K562 (cell line): ENCODE measurements at regions not wholly inside any gene's neighbourhood (a gene's known extent, or its start where the extent isn't known, plus 50 kb on each side); places are given as distances from the start of the nearest gene placed in this dataset.

ENCODE experiments used
- ATAC-seq: fragments of 200-7000 bp; cut with Tn5 transposase; 3 replicates; pipeline ENCODE4 v1.9.1; 2020; ENCODE audit warnings: moderate library complexity
- BruUV-seq: library from RNA; stranded (reverse); fragments of 400-500 nt; replicated peaks from 2 replicates; lab custom pipeline; 2021; lab: Mats Ljungman, UMichigan
- CTCF ChIA-PET: fragments of 300-600 bp; formaldehyde crosslinking; extraction: SDS; loops from one replicate; lab custom pipeline; 2021; ENCODE audit warnings: low intra/inter-chr PET ratio; lab: Yijun Ruan, JAX
- POLR2A ChIA-PET: fragments of 300-600, 350-650 bp; sonication (Branson Sonifier 250); formaldehyde crosslinking; extraction: SDS; loops from one replicate; lab custom pipeline; 2021; ENCODE audit warnings: antibody characterized with exemption, inconsistent platforms; lab: Yijun Ruan, JAX
- DNase-seq, 4 experiments: peaks; one replicate each; pipeline versions ENCODE4 v3.0.0 to v3.0.0-alpha.2; 2011 to 2018; ENCODE audit warnings: low spot score in 3 of 4, mixed read lengths in 3 of 4; ENCODE audit errors: extremely low read depth in 1 of 4
- FAIRE-seq: peaks from 2 replicates; lab custom pipeline; 2011; peaks lifted over from hg19 to GRCh38; lab: Jason Lieb, UNC
- H2AFZ ChIP-seq: 2 replicates; pipeline ENCODE4 v1.6.0; 2011; ENCODE audit warnings: low read depth, low read length, control low read depth, inconsistent platforms
- H3K27ac ChIP-seq: fragments of 200-600 bp; 3 replicates; pipeline ENCODE4 v1.8.0; 2011; ENCODE audit warnings: low read depth, mild to moderate bottlenecking, control low read depth, inconsistent platforms, low read length, moderate library complexity, mixed read lengths; ENCODE audit errors: extremely low read depth
- H3K27me3 ChIP-seq, 2 experiments: fragments of 300-600 bp in 1 of 2; 2 replicates in 1 of 2; 3 replicates in 1 of 2; pipeline versions ENCODE4 v1.6.0 to v1.8.0; 2011; ENCODE audit warnings: inconsistent platforms in 2 of 2, low read length in 2 of 2, mild to moderate bottlenecking in 1 of 2, mixed read lengths in 1 of 2, moderate library complexity in 1 of 2; ENCODE audit not compliant: control insufficient read depth in 2 of 2, insufficient read depth in 2 of 2
- H3K36me3 ChIP-seq: fragments of 300-600 bp; 3 replicates; pipeline ENCODE4 v1.8.0; 2011; ENCODE audit warnings: mild to moderate bottlenecking, low read length, inconsistent platforms; ENCODE audit not compliant: control insufficient read depth, insufficient read depth
- H3K4me1 ChIP-seq, 2 experiments: fragments of 200-600 bp in 1 of 2; replicated peaks in 1 of 2; 2 replicates in 1 of 2; 3 replicates in 1 of 2; pipeline versions ENCODE4 v1.5.1 to v1.8.0; 2011; ENCODE audit warnings: inconsistent platforms in 2 of 2, low read length in 2 of 2, mild to moderate bottlenecking in 1 of 2, mixed read lengths in 1 of 2, moderate library complexity in 1 of 2; ENCODE audit not compliant: control insufficient read depth in 2 of 2, insufficient read depth in 2 of 2
- H3K4me2 ChIP-seq: 2 replicates; pipeline ENCODE4 v1.6.1; 2011; ENCODE audit warnings: low read length, control low read depth, inconsistent platforms, mixed read lengths; ENCODE audit not compliant: insufficient read depth
- H3K4me3 ChIP-seq: fragments of 200-600 bp; sonication (generic), shearing (Covaris generic); 2 replicates; pipeline ENCODE4 v1.5.1; 2016; ENCODE audit warnings: control low read depth, inconsistent platforms
- H3K79me2 ChIP-seq: fragments of 200-600 bp; 3 replicates; pipeline ENCODE4 v1.8.0; 2011; ENCODE audit warnings: low read length, inconsistent platforms; ENCODE audit not compliant: control insufficient read depth, insufficient read depth
- H3K9ac ChIP-seq, 2 experiments: 2 replicates each; pipeline versions ENCODE4 v1.6.0 to v1.6.1; 2011; ENCODE audit warnings: low read depth in 2 of 2, low read length in 2 of 2, control low read depth in 1 of 2, inconsistent platforms in 1 of 2, mild to moderate bottlenecking in 1 of 2, mixed read lengths in 1 of 2; ENCODE audit not compliant: insufficient read depth in 1 of 2
- H3K9me1 ChIP-seq: one replicate; pipeline ENCODE4 v1.6.0; 2011; ENCODE audit warnings: inconsistent platforms, mild to moderate bottlenecking, low read length, moderate library complexity; ENCODE audit not compliant: control insufficient read depth, insufficient read depth
- H3K9me3 ChIP-seq: replicated peaks from 2 replicates; pipeline ENCODE4 v1.5.1; 2011; ENCODE audit warnings: low read depth, low read length, inconsistent platforms; ENCODE audit not compliant: control insufficient read depth, insufficient read depth
- H4K20me1 ChIP-seq: replicated peaks from 2 replicates; pipeline ENCODE4 v1.6.1; 2011; ENCODE audit warnings: low read length, inconsistent platforms, mixed read lengths; ENCODE audit not compliant: control insufficient read depth, insufficient read depth
- ATF4 ChIP-seq: fragments of 450-650 bp; formaldehyde crosslinking; IDR thresholded peaks from 2 replicates; pipeline ENCODE4 v1.4.0; 2022; ENCODE audit warnings: mild to moderate bottlenecking, moderate library complexity
- CEBPZ ChIP-seq: fragments of 150-350 bp; IDR thresholded peaks from 2 replicates; pipeline ENCODE4 v1.6.1; 2014; ENCODE audit warnings: low read depth, mild to moderate bottlenecking, low read length, borderline replicate concordance
- CLOCK ChIP-seq: fragments of 250-450 bp; sonication (Bioruptor Pico); IDR thresholded peaks from 2 replicates; pipeline ENCODE4 v1.4.0; 2020; ENCODE audit warnings: mild to moderate bottlenecking, moderate library complexity, borderline replicate concordance
- ETV5 ChIP-seq: sonication (generic); formaldehyde crosslinking; IDR thresholded peaks from 2 replicates; pipeline ENCODE4 v1.4.0; 2020; ENCODE audit warnings: low read depth, mild to moderate bottlenecking, missing genetic modification reagents
- FOXJ3 ChIP-seq: sonication (generic); formaldehyde crosslinking; IDR thresholded peaks from 2 replicates; pipeline ENCODE4 v1.4.0; 2020; ENCODE audit warnings: mild to moderate bottlenecking, missing genetic modification reagents
- HNRNPUL1 ChIP-seq: fragments of 200-400 bp; formaldehyde crosslinking; IDR thresholded peaks from 2 replicates; pipeline ENCODE4 v1.6.1; 2017; ENCODE audit warnings: low read length
- PHB ChIP-seq: fragments of 250-450 bp; sonication (Bioruptor Pico); IDR thresholded peaks from 2 replicates; pipeline ENCODE4 v1.5.0; 2021
- PHTF2 ChIP-seq: fragments of 250-450 bp; sonication (Bioruptor Pico); IDR thresholded peaks from 2 replicates; pipeline ENCODE4 v1.5.0; 2021; ENCODE audit warnings: mild to moderate bottlenecking
- PML ChIP-seq: IDR thresholded peaks from 2 replicates; pipeline ENCODE4 v1.6.1; 2012; ENCODE audit warnings: low read length, inconsistent platforms
- SAFB ChIP-seq: fragments of 200-400 bp; formaldehyde crosslinking; IDR thresholded peaks from 2 replicates; pipeline ENCODE4 v1.6.1; 2017; ENCODE audit warnings: low read depth, low read length, borderline replicate concordance
- TAF15 ChIP-seq: fragments of 200-400 bp; formaldehyde crosslinking; IDR thresholded peaks from 2 replicates; pipeline ENCODE4 v1.6.1; 2017; ENCODE audit warnings: mild to moderate bottlenecking, low read depth, low read length, moderate library complexity
- TEAD1 ChIP-seq, 2 experiments: fragments of 450-650 bp in 1 of 2; sonication (generic) in 1 of 2; formaldehyde crosslinking; IDR thresholded peaks; 2 replicates each; pipeline versions ENCODE4 v1.4.0 to v1.8.0; 2020 to 2022; ENCODE audit warnings: mild to moderate bottlenecking in 2 of 2, missing genetic modification reagents in 1 of 2
- ZKSCAN3 ChIP-seq: fragments of 250-450 bp; sonication (Bioruptor Pico); IDR thresholded peaks from 2 replicates; pipeline ENCODE4 v1.4.0; 2020
- in situ Hi-C: fragments of 300-500 bp; cut with MboI; formaldehyde crosslinking; loops from 4 replicates; pipeline ENCODE4 v1.15.0; 2018; ENCODE audit warnings: inconsistent platforms, mixed read lengths
- intact Hi-C: fragments of 100-400 bp; cut with micrococcal nuclease; formaldehyde crosslinking; loops from 2 replicates; pipeline ENCODE4 v1.14.2; 2022

- TF ChIP-seq CLOCK (CRISPR knock-in tag) (no peak), CEBPZ (no peak), PHTF2 (CRISPR knock-in tag) (no peak), TAF15 (no peak), PML (no peak)
These were observed 111.9 kb upstream of the DTNA start (continued) for GRCh38 chr18:34598120-34598635.

GRCh38 chr18:34600158-34600557 is 109.9 kb upstream of the DTNA start:
- no peak for DNase-seq
- Histone ChIP-seq H3K36me3 (no peaks in the 10 kb centered on the region), H3K9me3 (no peaks in the 10 kb centered on the region), H4K20me1 (no peaks in the 10 kb centered on the region), H3K4me3 (no peak overlapping the region), H3K27ac (no peak overlapping the region), H3K79me2 (no peaks in the 10 kb centered on the region), H3K4me1 (no peaks in the 10 kb centered on the region), H2AFZ (no peak overlapping the region), H3K27me3 (no peaks in the 10 kb centered on the region), H3K4me2 (no peak overlapping the region), H3K9ac (no peak overlapping the region), H3K9me1 (no peaks in the 10 kb centered on the region)
- intact Hi-C loops: no loop called here
- no peak for ATAC-seq
- ChIA-PET POLR2A (no interaction called here), CTCF (no interaction called here)
- no TSS peak for BruUV-seq
- FAIRE-seq: no peak
- in situ Hi-C loops: no loop called here
- TF ChIP-seq FOXJ3 (CRISPR knock-in tag) (no peak), SAFB (no peak), PHB (CRISPR knock-in tag) (no peak), HNRNPUL1 (no peak), ETV5 (CRISPR knock-in tag) (no peak), CLOCK (CRISPR knock-in tag) (no peak), ZKSCAN3 (CRISPR knock-in tag) (no peak), TEAD1 (CRISPR knock-in tag; IDR thresholded peaks at IDR 0.05) (no peak), ATF4 (no peak)
